ENCODE measurements at regions not wholly inside any gene's neighbourhood (a gene's known extent, or its start where the extent isn't known, plus 50 kb on each side); places are given as distances from the start of the nearest gene placed in this dataset.

DNA sequence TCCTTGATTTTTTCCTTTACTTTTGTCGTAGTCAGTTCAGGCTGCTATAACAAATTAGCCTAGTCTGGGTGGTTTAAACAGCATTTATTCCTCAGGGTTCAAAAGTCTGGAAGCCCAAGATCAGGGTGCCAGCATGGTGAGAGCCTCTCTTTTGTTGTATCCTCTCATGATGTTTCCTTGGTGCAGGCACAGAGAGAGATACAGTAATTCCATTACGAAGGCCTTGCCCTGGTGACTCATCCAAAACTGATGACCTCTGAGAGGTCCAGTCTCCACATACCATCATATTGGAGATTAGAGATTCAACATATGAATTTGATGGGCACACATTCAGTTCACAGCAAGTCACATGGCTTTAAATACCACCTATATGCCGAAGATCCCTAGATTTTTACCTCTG lies 253.8 kb downstream of the CYRIA start:
- TF ChIP-seq, protein P1, sequence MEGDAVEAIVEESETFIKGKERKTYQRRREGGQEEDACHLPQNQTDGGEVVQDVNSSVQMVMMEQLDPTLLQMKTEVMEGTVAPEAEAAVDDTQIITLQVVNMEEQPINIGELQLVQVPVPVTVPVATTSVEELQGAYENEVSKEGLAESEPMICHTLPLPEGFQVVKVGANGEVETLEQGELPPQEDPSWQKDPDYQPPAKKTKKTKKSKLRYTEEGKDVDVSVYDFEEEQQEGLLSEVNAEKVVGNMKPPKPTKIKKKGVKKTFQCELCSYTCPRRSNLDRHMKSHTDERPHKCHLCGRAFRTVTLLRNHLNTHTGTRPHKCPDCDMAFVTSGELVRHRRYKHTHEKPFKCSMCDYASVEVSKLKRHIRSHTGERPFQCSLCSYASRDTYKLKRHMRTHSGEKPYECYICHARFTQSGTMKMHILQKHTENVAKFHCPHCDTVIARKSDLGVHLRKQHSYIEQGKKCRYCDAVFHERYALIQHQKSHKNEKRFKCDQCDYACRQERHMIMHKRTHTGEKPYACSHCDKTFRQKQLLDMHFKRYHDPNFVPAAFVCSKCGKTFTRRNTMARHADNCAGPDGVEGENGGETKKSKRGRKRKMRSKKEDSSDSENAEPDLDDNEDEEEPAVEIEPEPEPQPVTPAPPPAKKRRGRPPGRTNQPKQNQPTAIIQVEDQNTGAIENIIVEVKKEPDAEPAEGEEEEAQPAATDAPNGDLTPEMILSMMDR (IDR thresholded peaks at IDR 0.05; ENCODE audit: low read depth, low read length, missing input control) = no peak
- TF ChIP-seq, protein P2, sequence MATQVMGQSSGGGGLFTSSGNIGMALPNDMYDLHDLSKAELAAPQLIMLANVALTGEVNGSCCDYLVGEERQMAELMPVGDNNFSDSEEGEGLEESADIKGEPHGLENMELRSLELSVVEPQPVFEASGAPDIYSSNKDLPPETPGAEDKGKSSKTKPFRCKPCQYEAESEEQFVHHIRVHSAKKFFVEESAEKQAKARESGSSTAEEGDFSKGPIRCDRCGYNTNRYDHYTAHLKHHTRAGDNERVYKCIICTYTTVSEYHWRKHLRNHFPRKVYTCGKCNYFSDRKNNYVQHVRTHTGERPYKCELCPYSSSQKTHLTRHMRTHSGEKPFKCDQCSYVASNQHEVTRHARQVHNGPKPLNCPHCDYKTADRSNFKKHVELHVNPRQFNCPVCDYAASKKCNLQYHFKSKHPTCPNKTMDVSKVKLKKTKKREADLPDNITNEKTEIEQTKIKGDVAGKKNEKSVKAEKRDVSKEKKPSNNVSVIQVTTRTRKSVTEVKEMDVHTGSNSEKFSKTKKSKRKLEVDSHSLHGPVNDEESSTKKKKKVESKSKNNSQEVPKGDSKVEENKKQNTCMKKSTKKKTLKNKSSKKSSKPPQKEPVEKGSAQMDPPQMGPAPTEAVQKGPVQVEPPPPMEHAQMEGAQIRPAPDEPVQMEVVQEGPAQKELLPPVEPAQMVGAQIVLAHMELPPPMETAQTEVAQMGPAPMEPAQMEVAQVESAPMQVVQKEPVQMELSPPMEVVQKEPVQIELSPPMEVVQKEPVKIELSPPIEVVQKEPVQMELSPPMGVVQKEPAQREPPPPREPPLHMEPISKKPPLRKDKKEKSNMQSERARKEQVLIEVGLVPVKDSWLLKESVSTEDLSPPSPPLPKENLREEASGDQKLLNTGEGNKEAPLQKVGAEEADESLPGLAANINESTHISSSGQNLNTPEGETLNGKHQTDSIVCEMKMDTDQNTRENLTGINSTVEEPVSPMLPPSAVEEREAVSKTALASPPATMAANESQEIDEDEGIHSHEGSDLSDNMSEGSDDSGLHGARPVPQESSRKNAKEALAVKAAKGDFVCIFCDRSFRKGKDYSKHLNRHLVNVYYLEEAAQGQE (IDR thresholded peaks at IDR 0.05) = no peak
- TF ChIP-seq, protein P3, sequence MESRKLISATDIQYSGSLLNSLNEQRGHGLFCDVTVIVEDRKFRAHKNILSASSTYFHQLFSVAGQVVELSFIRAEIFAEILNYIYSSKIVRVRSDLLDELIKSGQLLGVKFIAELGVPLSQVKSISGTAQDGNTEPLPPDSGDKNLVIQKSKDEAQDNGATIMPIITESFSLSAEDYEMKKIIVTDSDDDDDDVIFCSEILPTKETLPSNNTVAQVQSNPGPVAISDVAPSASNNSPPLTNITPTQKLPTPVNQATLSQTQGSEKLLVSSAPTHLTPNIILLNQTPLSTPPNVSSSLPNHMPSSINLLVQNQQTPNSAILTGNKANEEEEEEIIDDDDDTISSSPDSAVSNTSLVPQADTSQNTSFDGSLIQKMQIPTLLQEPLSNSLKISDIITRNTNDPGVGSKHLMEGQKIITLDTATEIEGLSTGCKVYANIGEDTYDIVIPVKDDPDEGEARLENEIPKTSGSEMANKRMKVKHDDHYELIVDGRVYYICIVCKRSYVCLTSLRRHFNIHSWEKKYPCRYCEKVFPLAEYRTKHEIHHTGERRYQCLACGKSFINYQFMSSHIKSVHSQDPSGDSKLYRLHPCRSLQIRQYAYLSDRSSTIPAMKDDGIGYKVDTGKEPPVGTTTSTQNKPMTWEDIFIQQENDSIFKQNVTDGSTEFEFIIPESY (IDR thresholded peaks at IDR 0.05) = no peak
- TF ChIP-seq YY1 (IDR thresholded peaks at IDR 0.05) (no peak), SP1 (IDR thresholded peaks at IDR 0.05) (no peak), TAF1 (conservative IDR thresholded peaks at IDR 0.05) (no peak), JUND (IDR thresholded peaks at IDR 0.05) (no peak), RAD21 (IDR thresholded peaks at IDR 0.05) (no peak), FOXA2 (IDR thresholded peaks at IDR 0.05) (no peak), FOXA1 (IDR thresholded peaks at IDR 0.05) (no peak), NR2F2 (IDR thresholded peaks at IDR 0.05) (no peak), GABPA (IDR thresholded peaks at IDR 0.05 in 1 of 2, conservative IDR thresholded peaks at IDR 0.05 in 1 of 2) (no peak)
- TF ChIP-seq, protein P4, sequence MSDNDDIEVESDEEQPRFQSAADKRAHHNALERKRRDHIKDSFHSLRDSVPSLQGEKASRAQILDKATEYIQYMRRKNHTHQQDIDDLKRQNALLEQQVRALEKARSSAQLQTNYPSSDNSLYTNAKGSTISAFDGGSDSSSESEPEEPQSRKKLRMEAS (IDR thresholded peaks at IDR 0.05) = no peak
